ENCODE measurements at regions not wholly inside any gene's neighbourhood (a gene's known extent, or its start where the extent isn't known, plus 50 kb on each side); places are given as distances from the start of the nearest gene placed in this dataset.

DNA sequence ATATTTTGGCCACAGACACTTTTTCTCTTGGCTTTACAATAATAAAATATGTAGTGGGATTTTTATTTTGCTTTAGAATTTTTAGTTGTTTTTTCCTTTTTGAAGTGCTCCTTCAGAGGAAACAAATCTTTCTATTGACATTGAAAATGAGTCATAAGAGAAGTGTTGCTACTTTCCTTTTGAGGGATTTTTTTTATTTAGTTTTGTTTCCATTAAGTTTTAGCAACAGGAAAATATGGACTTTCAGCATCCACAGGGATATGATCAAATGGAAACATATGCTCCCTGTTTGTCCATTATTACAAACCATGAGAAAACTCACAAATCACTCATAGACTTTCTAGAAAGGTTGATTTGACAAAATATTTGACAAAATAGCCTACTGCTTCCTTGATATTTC lies 65.3 kb upstream of the BMP2 start:
- Mint-ChIP-seq H3K27me3 (ENCODE audit: low read depth, unreplicated experiment) (no peaks in the 10 kb centered on the region), H3K4me3 (ENCODE audit: unreplicated experiment) (no peak overlapping the region), H3K4me1 (ENCODE audit: low read depth, unreplicated experiment) (peaks cover 48% of the 10 kb centered on the region), H3K9me3 (ENCODE audit: unreplicated experiment) (no peaks in the 10 kb centered on the region), H3K27ac (ENCODE audit: unreplicated experiment) (no peak overlapping the region), H3K36me3 (ENCODE audit: low read depth, unreplicated experiment) (no peaks in the 10 kb centered on the region)
- Histone ChIP-seq H2AFZ (ENCODE audit: low read depth, low read length) (no peak overlapping the region), H3K36me3 (ENCODE audit: insufficient read depth, low read length) (no peaks in the 10 kb centered on the region), H3K9ac (ENCODE audit: low read length) (no peak overlapping the region), H4K20me1 (ENCODE audit: insufficient read depth, low read length) (no peaks in the 10 kb centered on the region), H3K79me2 (ENCODE audit: insufficient read depth, low read length) (no peaks in the 10 kb centered on the region), H3K4me2 (ENCODE audit: low read length) (no peak overlapping the region), H3K4me1 (ENCODE audit: insufficient read depth, low read length) (peaks cover 24% of the 10 kb centered on the region), H3K4me3 (ENCODE audit: insufficient read depth, low read depth, low read length) (no peak overlapping the region), H3K27ac (ENCODE audit: low read depth, low read length) (no peak overlapping the region), H3K27me3 (ENCODE audit: insufficient read depth, low read length) (no peaks in the 10 kb centered on the region), H3K9me3 (ENCODE audit: insufficient read depth, low read depth, low read length) (no peaks in the 10 kb centered on the region)
- no peak for DNase-seq (ENCODE audit: low read depth)
- FAIRE-seq, result no peak
- TF ChIP-seq EZH2 (IDR thresholded peaks at IDR 0.05; ENCODE audit: insufficient read depth, low read length), result no peak
- no peak for TF ChIP-seq CTCF (IDR thresholded peaks at IDR 0.05; ENCODE audit: insufficient read depth, low read depth, low read length)

- Mint-ChIP-seq H3K9me3 (ENCODE audit: unreplicated experiment) (no peaks in the 10 kb centered on the region), H3K27ac (ENCODE audit: unreplicated experiment) (no peak overlapping the region)
- H3K9me3 ChIP-seq (ENCODE audit: insufficient read depth, low read depth, low read length), result no peaks in the 10 kb centered on the region
Observed at GRCh38 chr20:6700563-6701329, 66.7 kb upstream of the BMP2 start.

More at GRCh38 chr20:6700563-6701329, 66.7 kb upstream of the BMP2 start:
- no peak for DNase-seq (ENCODE audit: low read depth)
- no peak overlapping the region for H2AFZ ChIP-seq (ENCODE audit: low read depth, low read length)
- FAIRE-seq, result no peak
- no peaks in the 10 kb centered on the region for H3K27me3 ChIP-seq (ENCODE audit: insufficient read depth, low read length)
- Mint-ChIP-seq H3K27me3 (ENCODE audit: low read depth, unreplicated experiment) (no peaks in the 10 kb centered on the region), H3K4me3 (ENCODE audit: unreplicated experiment) (no peak overlapping the region), H3K36me3 (ENCODE audit: low read depth, unreplicated experiment) (no peaks in the 10 kb centered on the region), H3K4me1 (ENCODE audit: low read depth, unreplicated experiment) (peaks cover 40% of the 10 kb centered on the region)
- H3K27ac ChIP-seq (ENCODE audit: low read depth, low read length), result no peak overlapping the region
- H3K4me3 ChIP-seq (ENCODE audit: insufficient read depth, low read depth, low read length), result no peak overlapping the region
- H3K79me2 ChIP-seq (ENCODE audit: insufficient read depth, low read length), result no peaks in the 10 kb centered on the region
- peaks cover 21% of the 10 kb centered on the region for H3K4me1 ChIP-seq (ENCODE audit: insufficient read depth, low read length)
- no peaks in the 10 kb centered on the region for H4K20me1 ChIP-seq (ENCODE audit: insufficient read depth, low read length)
- no peak overlapping the region for H3K4me2 ChIP-seq (ENCODE audit: low read length)
- H3K9ac ChIP-seq (ENCODE audit: low read length), result no peak overlapping the region
- TF ChIP-seq EZH2 (IDR thresholded peaks at IDR 0.05; ENCODE audit: insufficient read depth, low read length), result no peak
- TF ChIP-seq CTCF (IDR thresholded peaks at IDR 0.05; ENCODE audit: insufficient read depth, low read depth, low read length), result no peak
- H3K36me3 ChIP-seq (ENCODE audit: insufficient read depth, low read length), result no peaks in the 10 kb centered on the region

Measured in astrocyte (in vitro differentiated cells and primary cell).